Adrenal gland (tissue), 9 donors: ENCODE measurements at regions not wholly inside any gene's neighbourhood (a gene's known extent, or its start where the extent isn't known, plus 50 kb on each side); places are given as distances from the start of the nearest gene placed in this dataset.

Experiments
- DNase-seq, 7 donors: peaks; one replicate each; pipeline ENCODE4 v3.0.0-alpha.2; 2019 to 2020
- H3K27ac ChIP-seq, 5 donors: fragments of 200-600 bp; sonication (generic) in 4 of 5; 1 replicate in 3 of 5; 2 replicates in 2 of 5; pipeline versions ENCODE4 v1.5.1 to v1.8.0; 2016 to 2020; ENCODE audit warnings: mild to moderate bottlenecking in 1 of 5
- H3K27me3 ChIP-seq: fragments of 200-600 bp; 2 replicates; pipeline ENCODE4 v1.8.0; 2021
- H3K36me3 ChIP-seq, 2 donors: fragments of 200-600 bp; replicated peaks in 1 of 2; 1 replicate in 1 of 2; 2 replicates in 1 of 2; pipeline versions ENCODE4 v1.5.1 to v1.8.0; 2018 to 2022
- H3K4me1 ChIP-seq, 2 donors: fragments of 200-600 bp; replicated peaks in 1 of 2; 1 replicate in 1 of 2; 2 replicates in 1 of 2; pipeline versions ENCODE4 v1.5.1 to v1.8.0; 2018 to 2021
- H3K4me3 ChIP-seq, 4 donors: fragments of 200-600 bp; sonication (generic) in 3 of 4; one replicate each; pipeline ENCODE4 v1.5.1; 2016 to 2018
- H3K9me3 ChIP-seq, 3 donors: fragments of 200-600 bp; sonication (generic) in 1 of 3; replicated peaks in 1 of 3; 1 replicate in 2 of 3; 2 replicates in 1 of 3; pipeline versions ENCODE4 v1.5.1 to v1.8.0; 2016 to 2021
- CTCF ChIP-seq, 6 experiments: fragments of 450-650 bp in 4 of 6; fragments of 200-600 bp in 2 of 6; sonication (generic) in 1 of 6; IDR thresholded peaks; 1 replicate in 5 of 6; 2 replicates in 1 of 6; pipeline versions ENCODE4 v1.5.1 to v1.8.0; 2016 to 2021; ENCODE audit warnings: antibody characterized with exemption in 6 of 6, mild to moderate bottlenecking in 2 of 6, moderate library complexity in 1 of 6
- POLR2A ChIP-seq, 2 donors: fragments of 450-650 bp; IDR thresholded peaks; one replicate each; pipeline ENCODE4 v1.6.1; 2017; ENCODE audit warnings: antibody characterized with exemption in 2 of 2, mild to moderate bottlenecking in 2 of 2, moderate library complexity in 1 of 2
- WGBS, 4 donors: extraction: QIAGEN DNeasy Blood & Tissue Kit in 2 of 4; methylation state at CpG; one replicate each; pipeline versions ENCODE4 v1.1.5 to v1.1.7; 2013 to 2017; 5-methylcytosine and 5-hydroxymethylcytosine counted together
- intact Hi-C, 2 donors: fragments of 100-400 bp; cut with DNase I; formaldehyde crosslinking; loops; one replicate each; pipeline versions ENCODE4 v1.14.1 to v1.15.0; 2022 to 2023
- donor health status: healthy with polysubstance abuse.
- donor health status: Bipolar disorder and iron deficiency.
- donor health status: DM: yes; HTN: yes; CAD: no.
- donor health status: DM: no; HTN: no; CAD: no.
- donor health status: DM: no; HTN: no; CAD: no.

GRCh38 chr2:16773080-16773713, 107.6 kb upstream of the CYRIA start:
- intact Hi-C loops: loop anchor here (5.0 to 10.0 kb wide), 2 partner anchors 122 to 534 kb away; no protein-coding TSS in a partner anchor
- no peak overlapping the region for H3K4me3 ChIP-seq
- H3K9me3 ChIP-seq: no peaks in the 10 kb centered on the region
- TF ChIP-seq POLR2A (IDR thresholded peaks at IDR 0.05) (no peak), CTCF (IDR thresholded peaks at IDR 0.05) (peak; percentile 30 to 78 (median 64))
- no peak overlapping the region for H3K27ac ChIP-seq
- WGBS, 4 donors: 19 to 23% (median 23%) methylated on average over 8 of the region's 8 CpGs
- H3K36me3 ChIP-seq: no peaks in the 10 kb centered on the region
- H3K27me3 ChIP-seq: no peaks in the 10 kb centered on the region
- peak; percentile 38 to 81 (median 56) for DNase-seq
- H3K4me1 ChIP-seq: no peaks in the 10 kb centered on the region

GRCh38 chr2:16767789-16768476, 102.3 kb upstream of the CYRIA start:
- intact Hi-C loops: no loop called here
- 59 to 71% (median 64%) methylated on average over 3 of the region's 3 CpGs for WGBS, 4 donors
- Histone ChIP-seq H3K27me3 (no peaks in the 10 kb centered on the region), H3K4me1 (no peaks in the 10 kb centered on the region), H3K9me3 (no peaks in the 10 kb centered on the region), H3K27ac (no peak overlapping the region), H3K36me3 (no peaks in the 10 kb centered on the region), H3K4me3 (no peak overlapping the region)
- TF ChIP-seq POLR2A (IDR thresholded peaks at IDR 0.05) (no peak), CTCF (IDR thresholded peaks at IDR 0.05) (no peak)
- DNase-seq: no peak

GRCh38 chr2:16765356-16765755, 99.7 kb upstream of the CYRIA start:
- Histone ChIP-seq H3K4me3 (no peak overlapping the region), H3K27ac (no peak overlapping the region), H3K9me3 (no peaks in the 10 kb centered on the region), H3K27me3 (no peaks in the 10 kb centered on the region), H3K4me1 (peaks cover 5 to 6% of the 10 kb centered on the region in 2 donors), H3K36me3 (no peaks in the 10 kb centered on the region)
- DNase-seq: no peak
- no peak for TF ChIP-seq CTCF (IDR thresholded peaks at IDR 0.05)
- no peak for TF ChIP-seq POLR2A (IDR thresholded peaks at IDR 0.05)
- intact Hi-C loops: no loop called here
- WGBS, 4 donors: 53 to 86% (median 61%) methylated on average over 7 of the region's 7 CpGs

GRCh38 chr2:16764487-16764886, 98.9 kb upstream of the CYRIA start:
- no peaks in the 10 kb centered on the region for H3K9me3 ChIP-seq
- DNase-seq: no peak
- H3K4me1 ChIP-seq: peaks cover 5 to 6% of the 10 kb centered on the region in 2 donors
- H3K27me3 ChIP-seq: no peaks in the 10 kb centered on the region
- H3K4me3 ChIP-seq: no peak overlapping the region
- H3K27ac ChIP-seq: no peak overlapping the region
- WGBS, 4 donors: 76 to 92% (median 86%) methylated on average over 4 of the region's 4 CpGs
- H3K36me3 ChIP-seq: no peaks in the 10 kb centered on the region
- no peak for TF ChIP-seq POLR2A (IDR thresholded peaks at IDR 0.05)
- no peak for TF ChIP-seq CTCF (IDR thresholded peaks at IDR 0.05)
- intact Hi-C loops: no loop called here
